PC-9 (cell line): ENCODE measurements at regions not wholly inside any gene's neighbourhood (a gene's known extent, or its start where the extent isn't known, plus 50 kb on each side); places are given as distances from the start of the nearest gene placed in this dataset.
A peak's percentile ranks its signal among the peaks of the same experiment; 100 is the strongest.

Source experiments
- BruUV-seq: library from RNA; stranded (reverse); fragments of 400-500 nt; replicated peaks from 2 replicates; lab custom pipeline; 2021; lab: Mats Ljungman, UMichigan
- CTCF ChIA-PET: fragments of 300-600 bp; sonication (Branson Sonifier 250); formaldehyde crosslinking; loops from one replicate; lab custom pipeline; 2022; ENCODE audit warnings: antibody characterized with exemption; lab: Charles Lee
- POLR2A ChIA-PET: fragments of 300-600 bp; sonication (Branson Sonifier 250); formaldehyde crosslinking; loops from one replicate; lab custom pipeline; 2022; ENCODE audit warnings: antibody characterized with exemption; ENCODE audit not compliant: unreplicated experiment; lab: Charles Lee
- DNase-seq, 2 experiments: peaks; one replicate each; pipeline versions ENCODE4 v3.0.0 to v3.0.0-alpha.2; 2015 to 2022; ENCODE audit warnings: mixed read lengths in 1 of 2
- H2AFZ ChIP-seq: fragments of 200-600 bp; sonication (generic); 2 replicates; pipeline ENCODE4 v1.8.1; 2017; ENCODE audit warnings: antibody characterized with exemption
- H3F3A ChIP-seq: fragments of 200-600 bp; sonication (generic); 2 replicates; pipeline ENCODE4 v1.8.1; 2017; ENCODE audit warnings: antibody characterized with exemption, mild to moderate bottlenecking, low read depth; ENCODE audit not compliant: insufficient read depth
- H3K27ac ChIP-seq: fragments of 200-600 bp; sonication (generic); 2 replicates; pipeline ENCODE4 v1.6.1; 2016; ENCODE audit warnings: mixed run types
- H3K27me3 ChIP-seq: fragments of 200-600 bp; sonication (generic); 2 replicates; pipeline ENCODE4 v1.6.1; 2016; ENCODE audit warnings: low read depth, mixed run types; ENCODE audit not compliant: insufficient read depth
- H3K36me3 ChIP-seq: fragments of 200-600 bp; sonication (generic); 2 replicates; pipeline ENCODE4 v1.6.1; 2016; ENCODE audit warnings: low read depth, mixed run types
- H3K4me1 ChIP-seq: fragments of 200-600 bp; sonication (generic); replicated peaks from 2 replicates; pipeline ENCODE4 v1.6.1; 2016; ENCODE audit warnings: mixed run types; ENCODE audit not compliant: insufficient read depth
- H3K4me2 ChIP-seq: fragments of 200-600 bp; sonication (generic); 2 replicates; pipeline ENCODE4 v1.6.1; 2017; ENCODE audit warnings: mixed run types
- H3K4me3 ChIP-seq: fragments of 200-600 bp; sonication (generic); 2 replicates; pipeline ENCODE4 v1.6.1; 2016; ENCODE audit warnings: mixed run types
- H3K79me2 ChIP-seq: fragments of 200-600 bp; sonication (generic); 2 replicates; pipeline ENCODE4 v1.6.1; 2017; ENCODE audit warnings: low read depth, mixed run types
- H3K9me2 ChIP-seq: fragments of 200-600 bp; sonication (generic); 2 replicates; pipeline ENCODE4 v1.8.1; 2017; ENCODE audit warnings: mild to moderate bottlenecking; ENCODE audit not compliant: insufficient read depth
- H3K9me3 ChIP-seq: fragments of 200-600 bp; sonication (generic); 2 replicates; pipeline ENCODE4 v1.8.1; 2016; ENCODE audit warnings: low read depth; ENCODE audit not compliant: insufficient read depth
- H4K20me1 ChIP-seq: fragments of 200-600 bp; sonication (generic); 2 replicates; pipeline ENCODE4 v1.8.1; 2017; ENCODE audit not compliant: insufficient read depth
- EZH2 ChIP-seq: fragments of 200-600 bp; sonication (generic); IDR thresholded peaks from 2 replicates; pipeline ENCODE4 v1.8.0; 2017; ENCODE audit warnings: antibody characterized with exemption, low read depth
- intact Hi-C: fragments of 100-400 bp; cut with micrococcal nuclease; formaldehyde crosslinking; loops from one replicate; pipeline ENCODE4 v1.10.0; 2022; ENCODE audit not compliant: unreplicated experiment
- TF ChIP-seq, protein P1 (sequence below): fragments of 200-600 bp; sonication (generic); conservative IDR thresholded peaks from 2 replicates; pipeline ENCODE4 v1.6.1; 2017; ENCODE audit warnings: mixed run types, antibody characterized with exemption, mild to moderate bottlenecking, moderate library complexity

GRCh38 chr15:59751552-59752413 is 62.7 kb upstream of the BNIP2 start:
- no TSS peak for BruUV-seq
- Histone ChIP-seq H3K36me3 (no peaks in the 10 kb centered on the region), H3K27me3 (no peaks in the 10 kb centered on the region), H3K27ac (no peak overlapping the region), H3K4me3 (no peak overlapping the region), H2AFZ (no peak overlapping the region), H3K9me3 (no peaks in the 10 kb centered on the region), H4K20me1 (no peaks in the 10 kb centered on the region), H3K4me1 (no peaks in the 10 kb centered on the region), H3K9me2 (no peaks in the 10 kb centered on the region), H3K4me2 (no peak overlapping the region), H3K79me2 (no peaks in the 10 kb centered on the region), H3F3A (no peaks in the 10 kb centered on the region)
- TF ChIP-seq, protein P1, sequence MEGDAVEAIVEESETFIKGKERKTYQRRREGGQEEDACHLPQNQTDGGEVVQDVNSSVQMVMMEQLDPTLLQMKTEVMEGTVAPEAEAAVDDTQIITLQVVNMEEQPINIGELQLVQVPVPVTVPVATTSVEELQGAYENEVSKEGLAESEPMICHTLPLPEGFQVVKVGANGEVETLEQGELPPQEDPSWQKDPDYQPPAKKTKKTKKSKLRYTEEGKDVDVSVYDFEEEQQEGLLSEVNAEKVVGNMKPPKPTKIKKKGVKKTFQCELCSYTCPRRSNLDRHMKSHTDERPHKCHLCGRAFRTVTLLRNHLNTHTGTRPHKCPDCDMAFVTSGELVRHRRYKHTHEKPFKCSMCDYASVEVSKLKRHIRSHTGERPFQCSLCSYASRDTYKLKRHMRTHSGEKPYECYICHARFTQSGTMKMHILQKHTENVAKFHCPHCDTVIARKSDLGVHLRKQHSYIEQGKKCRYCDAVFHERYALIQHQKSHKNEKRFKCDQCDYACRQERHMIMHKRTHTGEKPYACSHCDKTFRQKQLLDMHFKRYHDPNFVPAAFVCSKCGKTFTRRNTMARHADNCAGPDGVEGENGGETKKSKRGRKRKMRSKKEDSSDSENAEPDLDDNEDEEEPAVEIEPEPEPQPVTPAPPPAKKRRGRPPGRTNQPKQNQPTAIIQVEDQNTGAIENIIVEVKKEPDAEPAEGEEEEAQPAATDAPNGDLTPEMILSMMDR: peak; percentile 62
- no peak for TF ChIP-seq EZH2
- CTCF ChIA-PET: interaction anchor here (0.8 kb wide), 1 partner anchor 28 kb away, joined by 3 read pairs; no protein-coding TSS in a partner anchor
- POLR2A ChIA-PET: interaction anchor here (0.6 to 0.7 kb wide), 3 partner anchors 162 to 643 kb away, joined by 3 to 9 read pairs (median 5); no protein-coding TSS in a partner anchor
- DNase-seq: peak; percentile 8 to 68
- intact Hi-C loops: loop anchor here (1.0 to 2.0 kb wide), 4 partner anchors 77 to 576 kb away; no protein-coding TSS in a partner anchor

DNA sequence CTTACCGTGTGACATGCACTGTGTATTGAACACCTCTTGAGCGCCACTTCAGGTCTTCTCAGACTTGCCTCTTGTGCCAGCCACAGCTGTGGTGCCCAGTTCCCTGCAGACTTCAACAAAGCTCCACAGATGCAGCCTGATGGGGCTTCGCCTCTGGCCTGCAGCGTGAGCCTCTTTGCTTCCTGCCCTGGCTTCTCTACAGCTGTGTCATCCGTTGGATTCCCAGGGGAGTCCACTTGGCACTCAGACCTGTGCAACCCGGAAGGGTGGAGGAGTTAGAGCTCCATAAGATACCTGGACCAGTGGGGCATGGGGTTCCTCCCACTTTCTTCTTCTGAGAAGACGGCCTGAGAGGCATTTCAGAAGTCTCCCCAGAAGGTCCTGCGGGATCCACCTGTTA is 57.7 kb upstream of the BNIP2 start:
- no TSS peak for BruUV-seq
- no peaks in the 10 kb centered on the region for H4K20me1 ChIP-seq
- no peaks in the 10 kb centered on the region for H3K27me3 ChIP-seq
- no peaks in the 10 kb centered on the region for H3K79me2 ChIP-seq
- no peak overlapping the region for H3K27ac ChIP-seq
- H3K9me3 ChIP-seq: no peaks in the 10 kb centered on the region
- no peak overlapping the region for H3K4me3 ChIP-seq
- H3F3A ChIP-seq: no peaks in the 10 kb centered on the region
- DNase-seq: no peak
- H3K4me2 ChIP-seq: no peak overlapping the region
- intact Hi-C loops: no loop called here
- TF ChIP-seq EZH2: no peak
- TF ChIP-seq, protein P1: no peak
- POLR2A ChIA-PET: no interaction called here
- H3K4me1 ChIP-seq: no peaks in the 10 kb centered on the region
- H2AFZ ChIP-seq: no peak overlapping the region
- CTCF ChIA-PET: no interaction called here
- no peaks in the 10 kb centered on the region for H3K9me2 ChIP-seq
- no peaks in the 10 kb centered on the region for H3K36me3 ChIP-seq

DNA sequence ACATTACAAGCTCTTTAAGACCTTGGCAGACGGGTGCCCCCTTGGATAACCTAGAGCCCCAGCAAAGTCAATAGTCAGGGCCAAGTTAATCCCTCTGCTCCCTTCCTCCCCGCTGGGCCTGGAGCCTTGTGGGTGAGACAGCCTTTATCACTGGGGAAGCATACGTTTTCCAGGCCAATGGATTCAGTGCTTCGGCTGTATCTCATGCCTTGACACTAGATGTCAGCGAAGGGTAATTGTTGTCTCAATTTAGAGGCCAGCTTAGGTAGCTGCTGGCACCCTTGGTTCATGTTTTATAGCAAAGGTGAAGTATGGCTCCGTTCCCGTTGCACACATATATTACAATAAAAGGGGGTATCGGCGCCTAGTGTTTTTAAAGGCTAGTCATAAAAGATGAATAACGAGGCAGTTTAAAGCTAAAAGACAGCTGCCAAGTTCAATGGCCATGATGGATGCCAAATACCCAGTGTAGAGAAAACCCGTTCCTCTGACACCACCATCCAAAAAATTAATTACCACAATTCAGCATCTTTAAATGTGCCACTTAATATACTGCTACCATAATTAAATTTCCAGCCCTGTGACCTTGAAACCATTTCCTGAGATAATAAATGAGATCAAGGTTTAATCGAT is 52.3 kb upstream of the BNIP2 start:
- Histone ChIP-seq H3K9me2 (no peaks in the 10 kb centered on the region), H3K4me2 (no peak overlapping the region), H3K27me3 (no peaks in the 10 kb centered on the region), H2AFZ (no peak overlapping the region), H3K4me3 (no peak overlapping the region), H3K9me3 (no peaks in the 10 kb centered on the region), H3K36me3 (no peaks in the 10 kb centered on the region), H3F3A (no peaks in the 10 kb centered on the region), H4K20me1 (no peaks in the 10 kb centered on the region), H3K79me2 (no peaks in the 10 kb centered on the region), H3K27ac (no peak overlapping the region), H3K4me1 (no peaks in the 10 kb centered on the region)
- ChIA-PET CTCF (interaction anchor here (1.5 kb wide), 1 partner anchor 17 kb away, joined by 4 read pairs; no protein-coding TSS in a partner anchor), POLR2A (no interaction called here)
- BruUV-seq: no TSS peak
- no peak for TF ChIP-seq EZH2
- TF ChIP-seq, protein P1: peak; percentile 35; the same call in 1 of the 2 replicates
- intact Hi-C loops: no loop called here
- no peak for DNase-seq
